GM10248 (cell line): ENCODE measurements at regions not wholly inside any gene's neighbourhood (a gene's known extent, or its start where the extent isn't known, plus 50 kb on each side); places are given as distances from the start of the nearest gene placed in this dataset.
"Not testable (repeated sequence)": the region's sequence is repeated elsewhere in the genome, so short reads cannot be mapped to it uniquely, and the experiment has no call there.

Experiments used
- CTCF ChIA-PET: fragments of 300-600 bp; sonication (Branson Sonifier 250); formaldehyde crosslinking; extraction: SDS; loops from one replicate; lab custom pipeline; 2021; ENCODE audit warnings: antibody characterized with exemption; lab: Yijun Ruan, JAX
- POLR2A ChIA-PET: fragments of 350-650 bp; sonication (Branson Sonifier 250); formaldehyde crosslinking; extraction: SDS; loops from one replicate; lab custom pipeline; 2020; ENCODE audit warnings: antibody characterized with exemption; lab: Yijun Ruan, JAX
- DNase-seq: peaks from one replicate; pipeline ENCODE4 v3.0.0; 2012; ENCODE audit errors: extremely low spot score
- CTCF ChIP-seq: IDR thresholded peaks from 2 replicates; pipeline ENCODE4 v1.5.1; 2012; ENCODE audit warnings: mild to moderate bottlenecking, low read depth; ENCODE audit errors: extremely low read depth, missing control alignments, control extremely low read depth

GRCh38 chr19:23597661-23598060 lies 89.4 kb downstream of the ZNF675 start:
- CTCF ChIA-PET, result no interaction called here
- no peak for DNase-seq
- no peak for TF ChIP-seq CTCF
- POLR2A ChIA-PET, result no interaction called here

DNA sequence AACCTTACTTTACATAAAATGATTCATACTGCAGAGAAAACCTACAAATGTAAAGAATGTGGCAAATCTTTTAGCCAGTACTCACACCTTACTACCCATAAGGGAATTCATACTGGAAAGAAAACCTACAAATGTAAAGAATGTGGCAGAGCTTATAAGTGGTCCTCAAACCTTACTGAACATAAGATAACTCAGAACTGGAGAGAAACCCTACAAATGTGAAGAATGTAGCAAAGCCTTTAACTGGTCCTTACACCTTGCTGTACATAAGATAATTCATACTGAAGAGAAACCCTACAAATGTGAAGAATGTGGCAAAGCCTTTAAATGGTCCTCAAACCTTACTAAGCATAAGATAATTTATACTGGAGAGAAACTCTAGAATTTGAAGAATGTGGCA lies 90.1 kb downstream of the ZNF675 start:
- CTCF ChIA-PET, result no interaction called here
- POLR2A ChIA-PET, result no interaction called here
- no peak for DNase-seq
- no peak for TF ChIP-seq CTCF

- POLR2A ChIA-PET, DNase-seq, CTCF ChIA-PET: not testable (repeated sequence)
These were observed 92.7 kb downstream of the ZNF675 start for GRCh38 chr19:23594311-23594710.

DNA sequence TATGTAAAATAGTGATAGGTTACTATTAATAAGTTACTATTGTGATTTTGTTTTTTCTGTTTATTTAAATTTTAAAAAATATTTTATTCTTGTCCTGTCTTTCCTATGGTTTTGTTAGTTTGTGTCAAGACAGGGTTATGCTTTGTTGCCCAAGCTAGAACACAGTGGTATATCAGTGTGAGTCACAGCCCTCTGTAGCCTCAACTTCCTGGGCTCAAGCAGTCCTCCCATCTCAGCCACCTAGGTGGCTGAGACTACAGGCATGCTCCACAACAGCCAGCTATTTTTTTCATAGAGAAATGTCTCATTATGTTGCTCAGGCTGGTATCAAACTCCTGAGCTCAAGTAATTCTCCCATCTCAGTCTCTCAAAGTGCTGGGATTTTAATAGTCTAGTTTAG lies 99.5 kb downstream of the ZNF675 start:
- ChIA-PET CTCF (no interaction called here), POLR2A (no interaction called here)
- TF ChIP-seq CTCF, result no peak
- no peak for DNase-seq

GRCh38 chr19:23577501-23577900 lies 109.5 kb downstream of the ZNF675 start:
- no peak for TF ChIP-seq CTCF
- POLR2A ChIA-PET, result no interaction called here
- no peak for DNase-seq
- CTCF ChIA-PET, result interaction anchor here (1.6 kb wide), 1 partner anchor 24 kb away, joined by 3 read pairs; no protein-coding TSS in a partner anchor

DNA sequence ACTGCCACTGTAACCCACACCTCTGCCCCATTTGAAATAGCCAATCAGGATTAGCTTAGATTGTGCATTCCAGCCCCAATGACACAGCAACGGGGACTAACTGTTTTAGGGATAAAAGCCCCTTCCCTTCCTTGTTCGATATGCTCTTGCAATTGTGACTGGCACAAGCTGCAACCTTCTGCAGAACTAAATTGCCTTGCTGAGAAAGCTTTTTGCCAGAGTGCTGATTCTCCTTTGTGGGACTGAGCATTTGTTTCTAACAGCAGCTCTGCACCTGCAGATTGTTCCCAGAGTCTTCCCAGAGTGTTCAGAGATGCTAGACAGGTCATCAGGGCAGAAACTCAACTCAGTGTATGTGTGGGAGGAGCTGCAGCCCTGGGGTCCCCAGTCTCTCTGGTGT lies 115.8 kb downstream of the ZNF675 start:
- DNase-seq, result no peak
- ChIA-PET CTCF (no interaction called here), POLR2A (no interaction called here)
- no peak for TF ChIP-seq CTCF

GRCh38 chr19:23568116-23568515 lies 118.9 kb downstream of the ZNF675 start:
- CTCF ChIA-PET, DNase-seq, POLR2A ChIA-PET: not testable (repeated sequence)

DNA sequence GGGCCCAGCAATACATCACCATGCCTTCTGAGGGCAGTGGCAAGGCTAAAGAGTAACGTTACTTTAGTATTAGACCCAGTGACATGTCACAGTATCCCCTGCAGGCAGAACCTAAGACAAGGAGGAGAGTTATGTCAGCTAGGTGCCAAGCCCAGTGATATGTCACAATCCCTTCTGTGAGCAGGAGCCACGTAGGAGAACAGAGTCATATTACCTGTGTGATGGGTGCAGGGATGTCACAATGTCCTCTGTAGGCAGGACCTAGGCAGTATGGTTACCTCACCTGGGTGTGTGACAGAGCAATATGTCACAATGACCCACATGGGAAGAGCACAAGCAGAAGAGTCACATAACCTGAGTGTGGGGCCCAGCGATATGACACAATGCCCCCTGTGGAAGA lies 121.8 kb downstream of the ZNF675 start:
- TF ChIP-seq CTCF, result no peak
- DNase-seq, result no peak
- ChIA-PET POLR2A (no interaction called here), CTCF (no interaction called here)
